Spleen (tissue), 7 donors: ENCODE measurements at regions not wholly inside any gene's neighbourhood (a gene's known extent, or its start where the extent isn't known, plus 50 kb on each side); places are given as distances from the start of the nearest gene placed in this dataset.

ENCODE experiments used
- POLR2AphosphoS5 ChIP-seq, 3 donors: sonication (generic); formaldehyde crosslinking; IDR thresholded peaks; one replicate each; pipeline ENCODE4 v1.5.1; 2017; ENCODE audit warnings: antibody characterized with exemption in 3 of 3
- TF ChIP-seq, protein P1 (sequence below), 11 experiments: fragments of 200-600 bp in 7 of 11; fragments of 450-650 bp in 4 of 11; sonication (generic) in 4 of 11; IDR thresholded peaks in 8 of 11; conservative IDR thresholded peaks in 3 of 11; 1 replicate in 7 of 11; 2 replicates in 4 of 11; pipeline versions ENCODE4 v1.4.0 to v1.8.0; 2016 to 2021; ENCODE audit warnings: antibody characterized with exemption in 11 of 11, inconsistent platforms in 4 of 11, mild to moderate bottlenecking in 1 of 11
- donor health status: DM: no; HTN: no; CAD: no; lungs with moderate emphysema.
- donor health status: DM: no; HTN: no; CAD: no.
- donor health status: DM: no; HTN: no; CAD: no.

DNA sequence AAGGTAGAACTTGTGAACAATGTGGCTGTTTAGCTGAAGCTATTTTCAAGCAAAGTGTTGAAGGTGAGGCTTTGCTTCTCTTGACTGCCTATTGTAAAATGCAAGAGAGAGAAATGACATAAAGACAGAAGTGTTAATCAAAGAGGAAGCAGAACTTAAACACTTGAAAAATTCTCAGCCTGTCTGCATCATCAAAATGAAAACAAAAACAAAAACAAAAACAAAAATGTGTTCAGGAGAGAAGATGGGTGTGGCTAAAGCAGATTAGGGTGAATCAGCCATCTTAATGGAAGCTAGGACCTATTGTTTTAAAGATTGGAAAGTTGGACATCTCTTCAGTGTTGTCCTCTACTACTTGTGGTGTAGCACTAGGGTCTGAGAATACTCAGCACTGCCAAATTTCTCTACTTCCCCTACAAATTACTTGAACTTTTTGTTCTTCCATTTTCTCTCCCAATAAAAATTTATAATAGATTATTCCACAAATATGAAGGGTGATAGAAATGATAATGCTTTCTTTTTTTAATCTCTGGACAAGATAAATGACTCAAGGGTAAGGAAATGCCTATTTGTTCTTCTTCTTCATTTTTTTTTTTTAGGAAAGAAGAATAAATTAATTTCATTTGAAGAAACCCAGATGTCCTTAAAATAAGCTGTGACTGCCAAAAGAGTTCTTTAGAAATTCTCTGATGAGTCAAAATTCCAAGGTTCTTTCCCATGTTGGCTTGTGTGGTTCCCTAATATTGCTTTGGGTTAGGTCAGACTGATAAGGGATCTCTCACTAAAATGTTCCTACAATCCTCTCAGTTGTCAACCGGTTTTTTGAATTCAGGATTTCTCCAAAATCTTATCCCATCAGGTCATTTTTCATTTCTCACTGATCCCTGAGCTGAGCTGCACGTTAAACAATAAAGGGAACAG lies 571.2 kb upstream of the ZEB2 start:
- TF ChIP-seq, protein P1, sequence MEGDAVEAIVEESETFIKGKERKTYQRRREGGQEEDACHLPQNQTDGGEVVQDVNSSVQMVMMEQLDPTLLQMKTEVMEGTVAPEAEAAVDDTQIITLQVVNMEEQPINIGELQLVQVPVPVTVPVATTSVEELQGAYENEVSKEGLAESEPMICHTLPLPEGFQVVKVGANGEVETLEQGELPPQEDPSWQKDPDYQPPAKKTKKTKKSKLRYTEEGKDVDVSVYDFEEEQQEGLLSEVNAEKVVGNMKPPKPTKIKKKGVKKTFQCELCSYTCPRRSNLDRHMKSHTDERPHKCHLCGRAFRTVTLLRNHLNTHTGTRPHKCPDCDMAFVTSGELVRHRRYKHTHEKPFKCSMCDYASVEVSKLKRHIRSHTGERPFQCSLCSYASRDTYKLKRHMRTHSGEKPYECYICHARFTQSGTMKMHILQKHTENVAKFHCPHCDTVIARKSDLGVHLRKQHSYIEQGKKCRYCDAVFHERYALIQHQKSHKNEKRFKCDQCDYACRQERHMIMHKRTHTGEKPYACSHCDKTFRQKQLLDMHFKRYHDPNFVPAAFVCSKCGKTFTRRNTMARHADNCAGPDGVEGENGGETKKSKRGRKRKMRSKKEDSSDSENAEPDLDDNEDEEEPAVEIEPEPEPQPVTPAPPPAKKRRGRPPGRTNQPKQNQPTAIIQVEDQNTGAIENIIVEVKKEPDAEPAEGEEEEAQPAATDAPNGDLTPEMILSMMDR (IDR thresholded peaks at IDR 0.05 in 8 of 11, conservative IDR thresholded peaks at IDR 0.05 in 3 of 11): no peak
- TF ChIP-seq POLR2AphosphoS5 (IDR thresholded peaks at IDR 0.05): no peak
